Natural killer cell (primary cell): ENCODE measurements at regions not wholly inside any gene's neighbourhood (a gene's known extent, or its start where the extent isn't known, plus 50 kb on each side); places are given as distances from the start of the nearest gene placed in this dataset.

Experiments
- ATAC-seq, 3 donors: fragments of 150-1000 bp in 2 of 3; fragments of 200-7000 bp in 1 of 3; cut with Tn5 transposase; 1 replicate in 1 of 3; 2 replicates in 2 of 3; pipeline ENCODE4 v1.10.0; 2021; ENCODE audit warnings: mild to moderate bottlenecking in 2 of 3, moderate library complexity in 2 of 3
- DNase-seq, 2 donors: peaks; one replicate each; pipeline versions ENCODE4 v3.0.0 to v3.0.0-alpha.2; 2013 to 2021; ENCODE audit warnings: mixed read lengths in 1 of 2
- H3K27ac ChIP-seq: one replicate; pipeline ENCODE4 v1.5.1; 2013; ENCODE audit warnings: mild to moderate bottlenecking, low read length
- H3K27me3 ChIP-seq: one replicate; pipeline ENCODE4 v1.6.1; 2013; ENCODE audit warnings: low read length; ENCODE audit not compliant: control insufficient read depth, insufficient read depth
- H3K36me3 ChIP-seq: one replicate; pipeline ENCODE4 v1.6.1; 2013; ENCODE audit warnings: low read length; ENCODE audit not compliant: control insufficient read depth, insufficient read depth
- H3K4me1 ChIP-seq: one replicate; pipeline ENCODE4 v1.6.1; 2013; ENCODE audit warnings: low read length; ENCODE audit not compliant: control insufficient read depth, insufficient read depth
- H3K4me3 ChIP-seq: one replicate; pipeline ENCODE4 v1.5.1; 2013; ENCODE audit warnings: low read length
- H3K9me3 ChIP-seq: one replicate; pipeline ENCODE4 v1.6.1; 2013; ENCODE audit warnings: low read length; ENCODE audit not compliant: control insufficient read depth, insufficient read depth
- H3K27ac Mint-ChIP-seq, 2 donors: one replicate each; pipeline ENCODE4 v1.8.0; 2022; ENCODE audit warnings: mild to moderate bottlenecking in 2 of 2, mixed read lengths in 2 of 2, moderate library complexity in 1 of 2
- H3K27me3 Mint-ChIP-seq, 2 donors: one replicate each; pipeline ENCODE4 v1.8.0; 2022; ENCODE audit warnings: low read depth in 2 of 2, mixed read lengths in 2 of 2
- H3K36me3 Mint-ChIP-seq: one replicate; pipeline ENCODE4 v1.8.0; 2022; ENCODE audit warnings: mixed read lengths
- H3K4me1 Mint-ChIP-seq, 2 donors: one replicate each; pipeline ENCODE4 v1.8.0; 2022; ENCODE audit warnings: mixed read lengths in 2 of 2
- H3K4me3 Mint-ChIP-seq: one replicate; pipeline ENCODE4 v1.8.0; 2022; ENCODE audit warnings: mild to moderate bottlenecking, moderate library complexity, mixed read lengths
- H3K9me3 Mint-ChIP-seq, 2 donors: one replicate each; pipeline ENCODE4 v1.8.0; 2022; ENCODE audit warnings: mixed read lengths in 2 of 2
- WGBS: methylation state at CpG from one replicate; pipeline ENCODE4 v1.1.7; 2013; ENCODE audit warnings: missing lambda C conversion rate; ENCODE audit not compliant: insufficient coverage; 5-methylcytosine and 5-hydroxymethylcytosine counted together
- intact Hi-C: fragments of 100-400 bp; cut with micrococcal nuclease; formaldehyde crosslinking; loops from one replicate; pipeline ENCODE4 v1.14.2; 2022
- TF ChIP-seq, protein P1 (sequence below): fragments of 200-600 bp; IDR thresholded peaks from one replicate; pipeline ENCODE4 v1.8.0; 2022; ENCODE audit warnings: antibody characterized with exemption

DNA sequence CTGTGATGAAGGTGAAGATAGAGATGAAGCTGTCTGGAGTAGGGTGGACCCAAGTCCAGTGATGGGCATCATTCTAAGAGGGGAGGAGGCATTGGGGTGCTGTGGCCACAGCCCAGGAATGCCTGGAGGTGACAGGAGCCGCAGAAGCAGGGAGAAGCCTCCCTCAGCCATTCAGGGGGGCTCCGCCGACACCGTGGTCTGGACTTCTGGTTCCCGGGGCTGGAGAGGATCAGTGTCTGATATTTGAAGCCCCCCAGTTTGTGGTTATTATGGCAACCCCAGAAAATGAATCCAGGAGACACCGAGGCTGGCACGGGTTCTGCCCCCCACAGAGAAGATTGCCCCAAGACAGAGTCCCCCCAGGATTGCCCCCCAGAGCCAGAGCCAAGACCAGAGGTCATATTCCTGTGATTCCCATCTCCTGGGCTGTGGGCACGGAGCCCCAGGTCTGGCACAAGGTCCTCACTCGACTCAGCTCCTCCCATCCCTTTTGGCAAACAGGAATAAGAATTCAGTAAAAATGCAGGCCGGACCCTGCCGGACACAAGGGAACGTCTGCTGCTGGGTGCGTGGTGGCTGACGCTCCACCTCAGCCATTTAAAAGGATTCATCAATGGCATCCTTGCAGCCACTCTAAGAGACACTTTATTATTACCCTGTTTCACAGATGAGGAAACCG, 116.6 kb downstream of the CPZ start:
- H3K4me1 Mint-ChIP-seq, result no peaks in the 10 kb centered on the region
- no peak for ATAC-seq
- peak in 1 of 2 donors; percentile 5 for DNase-seq
- no peaks in the 10 kb centered on the region for H3K36me3 ChIP-seq
- H3K27me3 Mint-ChIP-seq, result no peaks in the 10 kb centered on the region
- TF ChIP-seq, protein P1, sequence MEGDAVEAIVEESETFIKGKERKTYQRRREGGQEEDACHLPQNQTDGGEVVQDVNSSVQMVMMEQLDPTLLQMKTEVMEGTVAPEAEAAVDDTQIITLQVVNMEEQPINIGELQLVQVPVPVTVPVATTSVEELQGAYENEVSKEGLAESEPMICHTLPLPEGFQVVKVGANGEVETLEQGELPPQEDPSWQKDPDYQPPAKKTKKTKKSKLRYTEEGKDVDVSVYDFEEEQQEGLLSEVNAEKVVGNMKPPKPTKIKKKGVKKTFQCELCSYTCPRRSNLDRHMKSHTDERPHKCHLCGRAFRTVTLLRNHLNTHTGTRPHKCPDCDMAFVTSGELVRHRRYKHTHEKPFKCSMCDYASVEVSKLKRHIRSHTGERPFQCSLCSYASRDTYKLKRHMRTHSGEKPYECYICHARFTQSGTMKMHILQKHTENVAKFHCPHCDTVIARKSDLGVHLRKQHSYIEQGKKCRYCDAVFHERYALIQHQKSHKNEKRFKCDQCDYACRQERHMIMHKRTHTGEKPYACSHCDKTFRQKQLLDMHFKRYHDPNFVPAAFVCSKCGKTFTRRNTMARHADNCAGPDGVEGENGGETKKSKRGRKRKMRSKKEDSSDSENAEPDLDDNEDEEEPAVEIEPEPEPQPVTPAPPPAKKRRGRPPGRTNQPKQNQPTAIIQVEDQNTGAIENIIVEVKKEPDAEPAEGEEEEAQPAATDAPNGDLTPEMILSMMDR, result no peak
- peaks cover 13% of the 10 kb centered on the region for H3K36me3 Mint-ChIP-seq
- intact Hi-C loops, result no loop called here
- no peaks in the 10 kb centered on the region for H3K4me1 ChIP-seq
- H3K27ac Mint-ChIP-seq, result no peak overlapping the region
- peaks cover 2% of the 10 kb centered on the region for H3K9me3 ChIP-seq
- no peaks in the 10 kb centered on the region for H3K27me3 ChIP-seq
- no peak overlapping the region for H3K4me3 ChIP-seq
- H3K9me3 Mint-ChIP-seq, result peaks cover 7 to 10% of the 10 kb centered on the region in 2 donors
- H3K27ac ChIP-seq, result no peak overlapping the region
- no peak overlapping the region for H3K4me3 Mint-ChIP-seq
- WGBS, result 86% methylated on average over 14 of the region's 15 CpGs

DNA sequence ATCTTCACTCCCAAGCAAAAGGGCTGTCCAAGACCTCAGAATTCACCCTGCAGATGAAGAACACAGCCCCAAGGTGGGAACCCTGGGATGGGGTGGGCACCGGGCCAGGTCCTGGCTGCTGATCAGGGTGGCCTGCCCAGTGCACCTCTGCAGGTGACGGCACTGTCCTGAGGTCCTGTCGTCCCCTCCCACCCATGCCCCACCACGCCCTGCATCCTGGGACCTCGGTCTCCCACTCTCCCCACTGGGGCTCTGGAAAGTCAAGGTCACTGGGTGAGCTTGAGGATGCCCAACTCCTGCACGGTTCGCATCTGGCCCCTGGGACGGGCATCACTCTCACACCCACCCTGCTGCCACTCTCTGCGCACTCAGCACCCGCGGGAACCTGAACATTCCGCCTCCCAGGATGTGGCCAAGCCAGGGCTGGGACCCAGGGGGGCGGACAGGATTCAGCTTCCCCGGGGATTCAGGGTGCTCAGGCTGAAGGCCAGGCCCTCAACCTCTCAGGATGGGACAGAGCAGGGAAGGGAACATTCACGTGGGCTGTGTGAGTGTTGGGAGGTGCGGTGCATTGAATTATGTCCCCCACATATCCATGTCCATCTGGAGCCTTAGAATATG, 115.9 kb downstream of the CPZ start:
- TF ChIP-seq, protein P1, result no peak
- ATAC-seq (no peak), DNase-seq (peak in 1 of 2 donors; percentile 4)
- Mint-ChIP-seq H3K4me1 (no peaks in the 10 kb centered on the region), H3K36me3 (peaks cover 13% of the 10 kb centered on the region), H3K4me3 (no peak overlapping the region), H3K27me3 (no peaks in the 10 kb centered on the region), H3K27ac (no peak overlapping the region), H3K9me3 (peaks cover 5 to 9% of the 10 kb centered on the region in 2 donors)
- no peaks in the 10 kb centered on the region for H3K27me3 ChIP-seq
- intact Hi-C loops, result no loop called here
- no peaks in the 10 kb centered on the region for H3K36me3 ChIP-seq
- H3K27ac ChIP-seq, result no peak overlapping the region
- peaks cover 2% of the 10 kb centered on the region for H3K9me3 ChIP-seq
- H3K4me1 ChIP-seq, result no peaks in the 10 kb centered on the region
- 82% methylated on average over 14 of the region's 16 CpGs for WGBS
- H3K4me3 ChIP-seq, result no peak overlapping the region

DNA sequence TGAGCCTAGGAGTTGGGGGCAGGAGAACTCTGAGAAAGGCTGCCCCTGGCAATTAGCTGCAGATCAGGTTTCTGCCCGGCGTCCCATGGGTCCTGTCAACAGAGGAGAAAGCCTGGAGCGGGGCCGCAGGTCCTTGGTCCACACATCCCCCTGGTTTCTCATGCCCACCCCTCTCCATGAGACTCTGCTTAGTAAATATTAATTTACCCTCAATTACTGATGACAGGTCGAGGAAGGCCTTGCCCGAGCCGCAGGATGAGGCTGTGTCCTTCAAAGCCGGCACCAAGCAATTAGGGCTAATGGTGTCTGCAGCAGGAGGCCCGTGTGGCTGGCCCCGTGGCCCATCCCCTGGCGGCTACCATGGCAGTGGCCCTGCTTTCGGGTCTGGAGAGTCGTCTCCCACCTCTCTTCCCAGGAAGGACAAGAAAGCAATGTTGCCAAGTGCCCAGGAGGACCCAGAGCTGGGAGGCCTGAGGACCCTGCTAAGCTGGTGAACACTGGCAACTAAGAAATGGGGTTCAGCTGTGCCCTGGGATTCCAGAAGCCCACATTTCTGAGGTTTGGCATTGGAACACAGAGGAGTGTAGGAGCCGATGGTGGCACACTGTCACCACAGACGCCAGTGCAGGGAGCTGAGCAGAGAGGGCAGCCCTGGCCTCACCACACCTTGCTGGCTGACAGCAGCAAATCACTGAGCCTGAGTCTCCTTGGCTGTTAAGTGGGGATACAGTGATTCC, 114.6 kb downstream of the CPZ start:
- Mint-ChIP-seq H3K4me1 (no peaks in the 10 kb centered on the region), H3K36me3 (peaks cover under 1% of the 10 kb centered on the region), H3K27ac (no peak overlapping the region), H3K27me3 (no peaks in the 10 kb centered on the region), H3K4me3 (no peak overlapping the region), H3K9me3 (no peaks in the 10 kb centered on the region)
- intact Hi-C loops, result no loop called here
- Histone ChIP-seq H3K27me3 (no peaks in the 10 kb centered on the region), H3K4me1 (no peaks in the 10 kb centered on the region), H3K4me3 (no peak overlapping the region), H3K9me3 (peaks cover 2% of the 10 kb centered on the region), H3K27ac (no peak overlapping the region), H3K36me3 (no peaks in the 10 kb centered on the region)
- ATAC-seq (no peak), DNase-seq (no peak)
- TF ChIP-seq, protein P1, result no peak
- WGBS, result 62% methylated on average over 15 of the region's 15 CpGs
